Erythroblast (primary cell): ENCODE measurements at regions not wholly inside any gene's neighbourhood (a gene's known extent, or its start where the extent isn't known, plus 50 kb on each side); places are given as distances from the start of the nearest gene placed in this dataset.
"Not testable (repeated sequence)": the region's sequence is repeated elsewhere in the genome, so short reads cannot be mapped to it uniquely, and the experiment has no call there.

Experiments used
- DNase-seq, 2 experiments: peaks; one replicate each; lab custom pipeline; 2025; lab: John Stamatoyannopoulos, UW
- GATA1 ChIP-seq: IDR thresholded peaks from 2 replicates; pipeline ENCODE4 v1.6.1; 2011; ENCODE audit warnings: low read depth, mild to moderate bottlenecking, control low read depth, low read length, moderate library complexity
- POLR2A ChIP-seq: IDR thresholded peaks from 2 replicates; pipeline ENCODE4 v1.6.1; 2011; ENCODE audit warnings: mild to moderate bottlenecking, low read length

DNA sequence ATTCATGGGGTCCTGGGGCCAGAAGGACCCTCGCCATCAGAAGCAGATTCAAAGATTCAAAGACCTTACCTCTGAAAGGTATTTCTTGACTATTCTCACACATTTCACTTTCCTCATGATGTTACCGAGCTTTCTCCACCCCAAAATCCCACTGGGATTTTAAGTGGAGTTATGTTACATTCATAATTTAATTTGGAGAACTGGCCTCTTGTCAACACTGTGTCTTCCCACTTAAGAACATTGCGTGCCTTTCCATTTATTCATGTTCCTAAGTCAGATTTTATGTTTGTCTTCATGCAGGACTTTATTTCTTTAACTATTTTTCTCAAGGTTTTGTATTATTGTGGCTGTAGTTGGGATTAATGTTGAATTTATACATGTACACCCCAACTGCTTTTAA is 123.5 kb upstream of the BMPER start:
- TF ChIP-seq GATA1 (no peak), POLR2A (no peak)
- DNase-seq = no peak

DNA sequence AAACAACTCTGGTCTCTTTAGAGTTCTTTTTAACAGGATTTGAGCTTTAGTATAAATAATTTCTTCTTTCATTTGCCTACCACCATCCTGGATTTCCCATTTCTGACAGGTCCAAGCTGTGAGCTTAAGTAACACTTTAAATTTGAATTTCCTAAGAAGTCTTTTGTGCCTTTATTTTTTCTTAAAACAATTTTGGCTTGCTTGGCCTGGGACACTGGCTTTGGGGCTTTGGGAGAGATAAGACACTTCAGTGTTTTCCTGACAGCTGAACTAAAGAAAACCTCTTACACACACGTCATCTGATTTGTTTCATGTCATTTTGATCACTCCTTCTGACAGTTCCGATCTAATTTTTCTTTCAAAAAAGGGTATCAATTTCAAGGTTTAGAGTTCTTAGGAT is 121.3 kb upstream of the BMPER start:
- DNase-seq = no peak
- TF ChIP-seq GATA1 (no peak), POLR2A (no peak)

DNA sequence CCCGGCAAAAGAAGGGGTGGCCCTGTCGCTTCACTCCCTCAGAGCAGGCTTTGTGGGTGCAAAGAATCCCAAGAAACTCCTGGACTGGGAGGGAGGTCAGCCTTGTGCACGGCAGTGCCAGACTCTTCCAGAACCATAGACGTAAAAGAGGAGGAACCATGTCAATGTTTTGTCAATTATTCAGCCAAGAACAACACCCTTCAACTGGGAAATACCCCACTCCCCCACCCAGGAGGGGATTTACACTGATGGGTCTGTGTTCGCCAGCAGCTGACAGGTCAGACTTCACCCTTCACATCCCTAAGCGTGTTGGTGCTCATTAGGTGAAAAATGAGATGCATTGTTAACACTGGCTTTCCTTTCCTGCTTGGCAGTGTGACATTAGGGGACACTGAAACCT is 116.8 kb upstream of the BMPER start:
- no peak for DNase-seq

GRCh38 chr7:33789871-33790630 is 115.3 kb upstream of the BMPER start:
- no peak for DNase-seq
- no peak for TF ChIP-seq POLR2A

More for the DNA sequence above, 116.8 kb upstream of the BMPER start:
- no peak for TF ChIP-seq POLR2A
- no peak for TF ChIP-seq GATA1

GRCh38 chr7:33790746-33791145 is 114.6 kb upstream of the BMPER start:
- DNase-seq = no peak
- no peak for TF ChIP-seq POLR2A
- TF ChIP-seq GATA1 = no peak

DNA sequence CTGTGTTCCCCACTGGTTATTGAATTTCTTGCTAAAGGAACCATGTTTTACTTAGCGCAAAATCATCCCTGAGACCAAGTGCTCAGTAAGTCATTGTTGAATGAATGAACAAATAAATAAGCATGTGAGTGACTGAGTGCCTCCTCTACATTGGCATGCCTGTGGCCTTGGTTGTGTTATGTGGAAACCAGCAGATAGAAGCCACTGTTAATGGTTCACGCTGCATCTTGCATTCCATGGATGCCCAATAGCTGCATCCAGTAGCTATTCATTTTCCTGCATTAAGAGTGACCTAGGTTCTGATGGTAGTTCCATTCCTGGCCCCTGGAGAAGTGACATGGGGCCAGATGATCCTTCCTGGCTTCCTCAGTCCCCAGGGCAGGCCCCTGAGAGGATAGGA is 113.3 kb upstream of the BMPER start:
- no peak for TF ChIP-seq POLR2A
- no peak for TF ChIP-seq GATA1
- DNase-seq = no peak

- no peak for DNase-seq
- TF ChIP-seq GATA1 (no peak), POLR2A (no peak)
Measured at GRCh38 chr7:33792547-33793105, 112.7 kb upstream of the BMPER start.

DNA sequence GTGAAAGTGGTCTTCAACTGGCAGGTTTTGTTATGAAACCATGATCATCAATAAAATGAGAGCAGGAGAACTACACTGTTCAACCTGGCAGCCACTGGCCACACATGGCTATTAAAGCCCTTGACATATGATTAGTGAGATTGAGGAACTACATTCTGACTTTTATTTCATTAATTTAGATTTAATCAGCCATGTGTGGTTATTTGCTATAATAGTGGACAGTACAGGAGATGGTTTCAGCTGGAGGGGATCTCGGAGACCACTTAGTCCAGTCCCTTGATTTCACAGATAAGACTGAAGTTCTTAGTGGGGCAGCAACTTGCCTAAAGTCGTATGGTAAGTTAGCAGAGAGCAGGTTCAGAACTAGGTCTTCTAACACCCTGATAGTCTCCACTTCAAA is 111.7 kb upstream of the BMPER start:
- no peak for TF ChIP-seq GATA1
- no peak for TF ChIP-seq POLR2A
- no peak for DNase-seq

GRCh38 chr7:33794419-33794818 is 110.9 kb upstream of the BMPER start:
- TF ChIP-seq POLR2A = no peak
- TF ChIP-seq GATA1 = no peak
- no peak for DNase-seq

DNA sequence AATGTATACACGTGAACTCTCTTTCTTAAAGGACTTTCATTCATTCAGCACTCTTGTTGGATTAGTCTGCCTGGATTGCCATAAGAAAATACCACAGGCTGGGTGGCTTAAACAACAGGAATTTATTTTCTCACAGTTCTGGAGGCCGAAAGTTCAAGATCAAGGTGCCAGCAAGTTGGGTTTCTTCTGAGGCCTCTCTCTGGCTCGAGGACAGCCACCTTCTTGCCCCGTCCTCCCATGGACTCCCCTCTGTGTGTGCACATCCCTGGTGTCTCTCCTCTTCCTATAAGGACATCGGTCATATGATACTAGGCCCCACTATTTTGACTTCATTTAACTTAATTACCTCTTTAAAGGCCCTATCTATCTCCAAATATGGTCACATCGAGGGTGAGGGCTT is 110.4 kb upstream of the BMPER start:
- no peak for TF ChIP-seq GATA1
- no peak for TF ChIP-seq POLR2A
- no peak for DNase-seq

DNA sequence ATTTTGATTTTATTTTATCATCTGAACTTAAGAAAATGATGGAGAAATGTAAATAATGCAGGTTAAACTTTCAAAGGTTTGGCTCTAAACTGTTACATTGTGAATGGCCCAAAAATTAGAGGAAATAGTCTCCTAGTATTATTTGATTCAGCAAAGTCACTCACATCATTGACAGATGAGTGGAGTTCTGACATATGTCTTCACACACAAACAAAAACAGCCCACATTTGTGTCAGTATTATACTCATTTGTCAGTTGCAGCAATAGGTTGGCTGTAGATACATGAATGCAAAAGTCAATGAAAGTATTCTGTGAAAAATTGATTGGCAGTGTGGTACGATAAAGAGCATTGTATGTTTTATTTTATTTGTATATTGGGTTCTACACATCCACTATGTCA is 108.8 kb upstream of the BMPER start:
- TF ChIP-seq POLR2A (no peak), GATA1 (no peak)
- DNase-seq = no peak

DNA sequence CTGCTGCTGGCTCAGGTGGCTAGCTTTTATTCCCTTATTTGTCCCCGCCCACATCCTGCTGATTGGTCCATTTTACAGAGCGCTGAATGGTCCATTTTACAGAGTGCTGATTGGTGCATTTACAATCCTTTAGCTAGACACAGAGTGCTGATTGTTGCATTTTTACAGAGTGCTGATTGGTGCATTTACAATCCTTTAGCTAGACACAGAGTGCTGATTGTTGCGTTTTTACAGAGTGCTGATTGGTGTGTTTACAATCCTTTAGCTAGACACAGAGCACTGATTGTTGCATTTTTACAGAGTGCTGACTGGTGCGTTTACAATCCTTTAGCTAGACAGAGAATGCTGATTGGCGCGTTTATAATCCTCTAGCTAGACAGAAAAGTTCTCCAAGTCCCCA is 107.8 kb upstream of the BMPER start:
- DNase-seq = not testable (repeated sequence)

- DNase-seq = no peak
- TF ChIP-seq GATA1 (no peak), POLR2A (no peak)
Measured at GRCh38 chr7:33798686-33799325, 106.5 kb upstream of the BMPER start.

DNA sequence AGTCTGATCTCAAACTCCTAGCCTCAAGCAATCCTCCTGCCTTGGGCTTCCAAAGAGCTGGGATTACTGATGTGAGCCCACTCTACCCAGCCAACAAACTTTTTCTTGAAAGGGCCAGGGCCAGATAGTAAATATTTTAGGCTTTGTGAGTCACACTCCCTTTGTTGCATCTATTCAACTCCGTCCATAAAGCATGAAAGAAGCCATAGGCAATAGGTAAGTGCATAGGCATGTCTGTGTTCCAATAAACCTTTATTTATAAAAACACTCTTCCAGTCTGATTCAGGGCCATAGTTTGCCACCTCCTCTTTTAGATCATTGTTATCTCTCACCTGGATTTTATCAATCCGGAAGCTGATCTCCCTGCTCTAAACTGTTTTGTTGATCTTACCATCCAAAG is 105.6 kb upstream of the BMPER start:
- no peak for TF ChIP-seq GATA1
- TF ChIP-seq POLR2A = no peak
- DNase-seq = no peak
